ENCODE measurements at regions not wholly inside any gene's neighbourhood (a gene's known extent, or its start where the extent isn't known, plus 50 kb on each side); places are given as distances from the start of the nearest gene placed in this dataset.

GRCh38 chr4:175916626-175917351 is 104.7 kb upstream of the GPM6A start:
- TF ChIP-seq POLR2A (IDR thresholded peaks at IDR 0.05; ENCODE audit: low read depth, low read length) (no peak), POLR2AphosphoS5 (IDR thresholded peaks at IDR 0.05; ENCODE audit: low read depth, low read length) (no peak)
